ENCODE measurements at regions not wholly inside any gene's neighbourhood (a gene's known extent, or its start where the extent isn't known, plus 50 kb on each side); places are given as distances from the start of the nearest gene placed in this dataset.
"Not testable (repeated sequence)": the region's sequence is repeated elsewhere in the genome, so short reads cannot be mapped to it uniquely, and the experiment has no call there.

DNA sequence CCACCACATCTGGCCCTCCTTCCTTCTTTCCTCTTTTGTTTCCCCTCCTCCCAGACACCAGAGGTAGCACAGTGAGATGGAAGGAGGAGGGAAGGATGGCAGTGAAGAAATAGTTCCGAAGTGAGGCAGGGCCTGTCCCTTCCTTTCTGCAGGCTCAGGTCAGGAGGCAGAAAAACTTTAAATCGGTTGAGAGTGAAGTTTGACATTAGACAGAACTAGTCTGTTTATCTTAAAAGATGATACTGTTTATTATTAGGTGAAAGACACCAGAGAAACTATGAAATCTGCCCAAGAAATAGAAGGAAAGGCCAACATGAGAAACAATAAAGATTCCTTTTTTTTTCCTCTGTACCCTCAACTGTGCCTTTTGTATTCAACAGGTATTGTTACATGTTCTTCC lies 670.3 kb downstream of the UTRN start:
- H3K27me3 Mint-ChIP-seq, result peaks cover 6% of the 10 kb centered on the region
- peaks cover 0 to 2% (median 0%) of the 10 kb centered on the region in 4 experiments for H3K27me3 ChIP-seq (replicated peaks in 1 of 4; ENCODE audit: control extremely low read depth in 1 of 4, control insufficient read depth in 3 of 4, insufficient read depth in 4 of 4, low read length in 3 of 4)
- ATAC-seq (ENCODE audit: low read depth) (no peak), DNase-seq (no peak)
- CTCF ChIA-PET, result no interaction called here
- no peaks in the 10 kb centered on the region for H3K36me3 ChIP-seq (replicated peaks in 1 of 2; ENCODE audit: control extremely low read depth in 1 of 2, control insufficient read depth in 1 of 2, extremely low read depth in 1 of 2, insufficient read depth in 2 of 2, low read length in 1 of 2)
- no peaks in the 10 kb centered on the region for H4K20me1 ChIP-seq (ENCODE audit: control insufficient read depth, insufficient read depth, low read length, poor library complexity, severe bottlenecking)
- no peak overlapping the region for H3K9ac ChIP-seq (ENCODE audit: low read length)
- H3K4me3 ChIP-seq (ENCODE audit: control extremely low read depth in 1 of 5, extremely low read depth in 1 of 5, insufficient read depth in 1 of 5, low read depth in 2 of 5, low read length in 4 of 5), result no peak overlapping the region
- H3K4me1 Mint-ChIP-seq, result no peaks in the 10 kb centered on the region
- no peak overlapping the region for H2AFZ ChIP-seq (ENCODE audit: insufficient read depth, low read depth, low read length, poor library complexity, severe bottlenecking)
- H3K4me2 ChIP-seq (replicated peaks; ENCODE audit: low read depth, low read length, poor library complexity, severe bottlenecking), result no peak overlapping the region
- 50% methylated on average over 1 of the region's 2 CpGs for WGBS (ENCODE audit: insufficient coverage)
- no peak for TF ChIP-seq EZH2 (IDR thresholded peaks at IDR 0.05; ENCODE audit: borderline replicate concordance, insufficient read depth, low read depth, low read length, poor library complexity, severe bottlenecking)
- TF ChIP-seq, protein P1, sequence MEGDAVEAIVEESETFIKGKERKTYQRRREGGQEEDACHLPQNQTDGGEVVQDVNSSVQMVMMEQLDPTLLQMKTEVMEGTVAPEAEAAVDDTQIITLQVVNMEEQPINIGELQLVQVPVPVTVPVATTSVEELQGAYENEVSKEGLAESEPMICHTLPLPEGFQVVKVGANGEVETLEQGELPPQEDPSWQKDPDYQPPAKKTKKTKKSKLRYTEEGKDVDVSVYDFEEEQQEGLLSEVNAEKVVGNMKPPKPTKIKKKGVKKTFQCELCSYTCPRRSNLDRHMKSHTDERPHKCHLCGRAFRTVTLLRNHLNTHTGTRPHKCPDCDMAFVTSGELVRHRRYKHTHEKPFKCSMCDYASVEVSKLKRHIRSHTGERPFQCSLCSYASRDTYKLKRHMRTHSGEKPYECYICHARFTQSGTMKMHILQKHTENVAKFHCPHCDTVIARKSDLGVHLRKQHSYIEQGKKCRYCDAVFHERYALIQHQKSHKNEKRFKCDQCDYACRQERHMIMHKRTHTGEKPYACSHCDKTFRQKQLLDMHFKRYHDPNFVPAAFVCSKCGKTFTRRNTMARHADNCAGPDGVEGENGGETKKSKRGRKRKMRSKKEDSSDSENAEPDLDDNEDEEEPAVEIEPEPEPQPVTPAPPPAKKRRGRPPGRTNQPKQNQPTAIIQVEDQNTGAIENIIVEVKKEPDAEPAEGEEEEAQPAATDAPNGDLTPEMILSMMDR (IDR thresholded peaks at IDR 0.05), result no peak
- no peak overlapping the region for H3K27ac Mint-ChIP-seq
- intact Hi-C loops (cut with micrococcal nuclease), result no loop called here
- POLR2A ChIA-PET, result no interaction called here
- no peak overlapping the region for H3K27ac ChIP-seq (ENCODE audit: low read length in 2 of 2)
- H3K79me2 ChIP-seq (ENCODE audit: control insufficient read depth, insufficient read depth, low read length), result no peaks in the 10 kb centered on the region
- H3K9me3 ChIP-seq (ENCODE audit: control extremely low read depth in 1 of 3, control insufficient read depth in 2 of 3, insufficient read depth in 1 of 3, low read length in 2 of 3), result peaks cover 0 to 3% (median 0%) of the 10 kb centered on the region in 3 donors
- no peak overlapping the region for H3K4me3 Mint-ChIP-seq
- H3K9me3 Mint-ChIP-seq (ENCODE audit: insufficient read depth), result no peaks in the 10 kb centered on the region
- no peaks in the 10 kb centered on the region for H3K4me1 ChIP-seq (ENCODE audit: control insufficient read depth in 2 of 2, insufficient read depth in 2 of 2, low read length in 2 of 2)

DNA sequence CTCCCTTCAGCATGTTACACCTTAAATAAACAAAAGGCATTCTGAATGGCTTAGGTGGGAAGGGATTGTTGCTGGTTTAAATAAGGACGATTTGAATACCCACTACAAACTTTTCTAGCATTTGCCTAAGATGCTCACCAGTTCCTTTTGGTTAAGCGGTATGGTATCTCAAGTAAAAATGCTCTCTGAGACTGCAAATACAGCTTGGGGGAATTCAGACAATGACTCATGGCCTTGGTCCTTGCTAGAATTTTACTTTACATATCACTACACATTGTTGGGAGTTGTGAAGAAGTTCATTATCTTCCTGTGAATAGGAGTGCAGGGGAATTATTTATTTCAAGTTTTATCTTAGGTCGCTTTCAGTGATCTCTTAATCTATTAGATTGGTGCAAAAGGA lies 670.7 kb downstream of the UTRN start:
- H3K9me3 Mint-ChIP-seq (ENCODE audit: insufficient read depth), result no peaks in the 10 kb centered on the region
- H3K4me3 ChIP-seq (ENCODE audit: control extremely low read depth in 1 of 5, extremely low read depth in 1 of 5, insufficient read depth in 1 of 5, low read depth in 2 of 5, low read length in 4 of 5), result no peak overlapping the region
- H4K20me1 ChIP-seq (ENCODE audit: control insufficient read depth, insufficient read depth, low read length, poor library complexity, severe bottlenecking), result no peaks in the 10 kb centered on the region
- no peaks in the 10 kb centered on the region for H3K79me2 ChIP-seq (ENCODE audit: control insufficient read depth, insufficient read depth, low read length)
- WGBS (ENCODE audit: insufficient coverage), result no CpG with 5 or more reads among the region's 3 CpGs
- TF ChIP-seq EZH2 (IDR thresholded peaks at IDR 0.05; ENCODE audit: borderline replicate concordance, insufficient read depth, low read depth, low read length, poor library complexity, severe bottlenecking), result no peak
- no peak for DNase-seq
- H3K9ac ChIP-seq (ENCODE audit: low read length), result no peak overlapping the region
- H3K4me1 Mint-ChIP-seq, result no peaks in the 10 kb centered on the region
- ATAC-seq (ENCODE audit: low read depth), result no peak
- H3K9me3 ChIP-seq (ENCODE audit: control extremely low read depth in 1 of 3, control insufficient read depth in 2 of 3, insufficient read depth in 1 of 3, low read length in 2 of 3), result peaks cover 0 to 3% (median 0%) of the 10 kb centered on the region in 3 donors
- peaks cover 0 to 2% (median 0%) of the 10 kb centered on the region in 4 experiments for H3K27me3 ChIP-seq (replicated peaks in 1 of 4; ENCODE audit: control extremely low read depth in 1 of 4, control insufficient read depth in 3 of 4, insufficient read depth in 4 of 4, low read length in 3 of 4)
- H3K27ac Mint-ChIP-seq, result no peak overlapping the region
- ChIA-PET CTCF (no interaction called here), POLR2A (no interaction called here)
- H3K36me3 ChIP-seq (replicated peaks in 1 of 2; ENCODE audit: control extremely low read depth in 1 of 2, control insufficient read depth in 1 of 2, extremely low read depth in 1 of 2, insufficient read depth in 2 of 2, low read length in 1 of 2), result no peaks in the 10 kb centered on the region
- no peak overlapping the region for H3K27ac ChIP-seq (ENCODE audit: low read length in 2 of 2)
- peaks cover 6% of the 10 kb centered on the region for H3K27me3 Mint-ChIP-seq
- intact Hi-C loops (cut with micrococcal nuclease), result no loop called here
- H2AFZ ChIP-seq (ENCODE audit: insufficient read depth, low read depth, low read length, poor library complexity, severe bottlenecking), result no peak overlapping the region
- H3K4me2 ChIP-seq (replicated peaks; ENCODE audit: low read depth, low read length, poor library complexity, severe bottlenecking), result no peak overlapping the region
- H3K4me1 ChIP-seq (ENCODE audit: control insufficient read depth in 2 of 2, insufficient read depth in 2 of 2, low read length in 2 of 2), result no peaks in the 10 kb centered on the region
- no peak overlapping the region for H3K4me3 Mint-ChIP-seq

DNA sequence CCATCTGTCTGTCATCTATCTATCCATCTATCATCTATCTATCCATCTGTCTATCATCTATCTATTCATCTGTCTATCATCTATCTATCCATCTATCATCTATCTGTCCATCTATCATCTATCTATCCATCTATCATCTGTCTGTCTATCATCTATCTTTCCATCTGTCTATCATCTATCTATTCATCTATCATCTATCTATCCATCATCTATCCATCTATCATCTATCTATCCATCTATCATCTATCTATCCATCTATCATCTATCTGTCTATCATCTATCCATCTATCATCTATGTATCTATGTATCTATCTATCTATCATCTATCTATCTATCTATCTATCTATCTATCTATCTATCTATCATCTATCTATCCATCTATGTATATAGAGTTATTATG lies 671.6 kb downstream of the UTRN start:
- H3K27me3 ChIP-seq (replicated peaks in 1 of 4; ENCODE audit: control extremely low read depth in 1 of 4, control insufficient read depth in 3 of 4, insufficient read depth in 4 of 4, low read length in 3 of 4); DNase-seq; H3K9me3 Mint-ChIP-seq (ENCODE audit: insufficient read depth); H3K27me3 Mint-ChIP-seq; H3K4me1 ChIP-seq (ENCODE audit: control insufficient read depth in 2 of 2, insufficient read depth in 2 of 2, low read length in 2 of 2); H3K9ac ChIP-seq (ENCODE audit: low read length); H2AFZ ChIP-seq (ENCODE audit: insufficient read depth, low read depth, low read length, poor library complexity, severe bottlenecking); intact Hi-C loops (cut with micrococcal nuclease); H3K27ac Mint-ChIP-seq; H3K4me3 Mint-ChIP-seq; H3K4me2 ChIP-seq (replicated peaks; ENCODE audit: low read depth, low read length, poor library complexity, severe bottlenecking); CTCF ChIA-PET; H3K4me3 ChIP-seq (ENCODE audit: control extremely low read depth in 1 of 5, extremely low read depth in 1 of 5, insufficient read depth in 1 of 5, low read depth in 2 of 5, low read length in 4 of 5); POLR2A ChIA-PET; H4K20me1 ChIP-seq (ENCODE audit: control insufficient read depth, insufficient read depth, low read length, poor library complexity, severe bottlenecking); H3K79me2 ChIP-seq (ENCODE audit: control insufficient read depth, insufficient read depth, low read length); H3K36me3 ChIP-seq (replicated peaks in 1 of 2; ENCODE audit: control extremely low read depth in 1 of 2, control insufficient read depth in 1 of 2, extremely low read depth in 1 of 2, insufficient read depth in 2 of 2, low read length in 1 of 2); H3K9me3 ChIP-seq (ENCODE audit: control extremely low read depth in 1 of 3, control insufficient read depth in 2 of 3, insufficient read depth in 1 of 3, low read length in 2 of 3); H3K27ac ChIP-seq (ENCODE audit: low read length in 2 of 2); ATAC-seq (ENCODE audit: low read depth); H3K4me1 Mint-ChIP-seq: not testable (repeated sequence)
